ENCODE measurements at regions not wholly inside any gene's neighbourhood (a gene's known extent, or its start where the extent isn't known, plus 50 kb on each side); places are given as distances from the start of the nearest gene placed in this dataset.

GRCh38 chr2:126382998-126383397, 273.0 kb upstream of the GYPC start:
- H3K36me3 ChIP-seq: no peaks in the 10 kb centered on the region
- no peak overlapping the region for H3K27ac ChIP-seq
- WGBS, 2 donors: 86 to 88% methylated on average over 5 of the region's 5 CpGs
- no peaks in the 10 kb centered on the region for H3K4me1 ChIP-seq
- intact Hi-C loops (cut with DNase I): no loop called here
- no peaks in the 10 kb centered on the region for H3K9me3 ChIP-seq
- no peaks in the 10 kb centered on the region for H3K27me3 ChIP-seq
- TF ChIP-seq CTCF (IDR thresholded peaks at IDR 0.05) (no peak), POLR2A (IDR thresholded peaks at IDR 0.05) (no peak)
- H3K4me3 ChIP-seq (replicated peaks in 1 of 3): no peak overlapping the region
- DNase-seq: no peak

GRCh38 chr2:126383800-126384199, 272.2 kb upstream of the GYPC start:
- no peaks in the 10 kb centered on the region for H3K4me1 ChIP-seq
- H3K9me3 ChIP-seq: no peaks in the 10 kb centered on the region
- no peak for TF ChIP-seq CTCF (IDR thresholded peaks at IDR 0.05)
- TF ChIP-seq POLR2A (IDR thresholded peaks at IDR 0.05): no peak
- H3K27me3 ChIP-seq: no peaks in the 10 kb centered on the region
- intact Hi-C loops (cut with DNase I): no loop called here
- no peaks in the 10 kb centered on the region for H3K36me3 ChIP-seq
- H3K27ac ChIP-seq: no peak overlapping the region
- H3K4me3 ChIP-seq (replicated peaks in 1 of 3): no peak overlapping the region
- DNase-seq: no peak

GRCh38 chr2:126385441-126385840, 270.5 kb upstream of the GYPC start:
- H3K9me3 ChIP-seq: no peaks in the 10 kb centered on the region

GRCh38 chr2:126385983-126386382, 270.0 kb upstream of the GYPC start:
- no peak for DNase-seq
- Histone ChIP-seq H3K27me3 (no peaks in the 10 kb centered on the region), H3K4me3 (replicated peaks in 1 of 3) (no peak overlapping the region), H3K4me1 (no peaks in the 10 kb centered on the region), H3K27ac (no peak overlapping the region), H3K9me3 (no peaks in the 10 kb centered on the region), H3K36me3 (no peaks in the 10 kb centered on the region)
- TF ChIP-seq CTCF (IDR thresholded peaks at IDR 0.05): no peak
- TF ChIP-seq POLR2A (IDR thresholded peaks at IDR 0.05): no peak
- intact Hi-C loops (cut with DNase I): no loop called here

More at GRCh38 chr2:126385441-126385840, 270.5 kb upstream of the GYPC start:
- Histone ChIP-seq H3K36me3 (no peaks in the 10 kb centered on the region), H3K27me3 (no peaks in the 10 kb centered on the region), H3K4me1 (no peaks in the 10 kb centered on the region), H3K4me3 (replicated peaks in 1 of 3) (no peak overlapping the region), H3K27ac (no peak overlapping the region)
- TF ChIP-seq POLR2A (IDR thresholded peaks at IDR 0.05): no peak
- no peak for TF ChIP-seq CTCF (IDR thresholded peaks at IDR 0.05)
- intact Hi-C loops (cut with DNase I): no loop called here
- no peak for DNase-seq

GRCh38 chr2:126389446-126389845, 266.5 kb upstream of the GYPC start:
- H3K4me3 ChIP-seq (replicated peaks in 1 of 3): no peak overlapping the region
- intact Hi-C loops (cut with DNase I): no loop called here
- no peaks in the 10 kb centered on the region for H3K27me3 ChIP-seq
- DNase-seq: no peak
- H3K4me1 ChIP-seq: no peaks in the 10 kb centered on the region
- TF ChIP-seq CTCF (IDR thresholded peaks at IDR 0.05): no peak
- no peak for TF ChIP-seq POLR2A (IDR thresholded peaks at IDR 0.05)
- H3K36me3 ChIP-seq: no peaks in the 10 kb centered on the region
- no peaks in the 10 kb centered on the region for H3K9me3 ChIP-seq
- H3K27ac ChIP-seq: no peak overlapping the region
- WGBS, 2 donors: 86 to 90% methylated on average over 1 of the region's 1 CpG
